Keratinocyte (primary cell): ENCODE measurements at regions not wholly inside any gene's neighbourhood (a gene's known extent, or its start where the extent isn't known, plus 50 kb on each side); places are given as distances from the start of the nearest gene placed in this dataset.

Source experiments
- EZH2 ChIP-seq: IDR thresholded peaks from one replicate; pipeline ENCODE4 v1.6.1; 2012; ENCODE audit warnings: inconsistent platforms, mild to moderate bottlenecking, low read length, moderate library complexity
- TF ChIP-seq, protein P1 (sequence below), 3 experiments: IDR thresholded peaks in 1 of 3; conservative IDR thresholded peaks in 1 of 3; optimal IDR thresholded peaks in 1 of 3; 2 replicates in 2 of 3; 3 replicates in 1 of 3; pipeline versions ENCODE3 to v1.5.1; 2011; ENCODE audit warnings: low read length in 3 of 3, mild to moderate bottlenecking in 3 of 3, moderate library complexity in 2 of 3, control low read depth in 1 of 3, inconsistent platforms in 1 of 3; ENCODE audit not compliant: insufficient read depth in 2 of 3; ENCODE audit errors: extremely low read depth in 1 of 3

GRCh38 chr3:1551741-1552140 lies 458.9 kb downstream of the CNTN6 start:
- TF ChIP-seq EZH2 = no peak
- TF ChIP-seq, protein P1, sequence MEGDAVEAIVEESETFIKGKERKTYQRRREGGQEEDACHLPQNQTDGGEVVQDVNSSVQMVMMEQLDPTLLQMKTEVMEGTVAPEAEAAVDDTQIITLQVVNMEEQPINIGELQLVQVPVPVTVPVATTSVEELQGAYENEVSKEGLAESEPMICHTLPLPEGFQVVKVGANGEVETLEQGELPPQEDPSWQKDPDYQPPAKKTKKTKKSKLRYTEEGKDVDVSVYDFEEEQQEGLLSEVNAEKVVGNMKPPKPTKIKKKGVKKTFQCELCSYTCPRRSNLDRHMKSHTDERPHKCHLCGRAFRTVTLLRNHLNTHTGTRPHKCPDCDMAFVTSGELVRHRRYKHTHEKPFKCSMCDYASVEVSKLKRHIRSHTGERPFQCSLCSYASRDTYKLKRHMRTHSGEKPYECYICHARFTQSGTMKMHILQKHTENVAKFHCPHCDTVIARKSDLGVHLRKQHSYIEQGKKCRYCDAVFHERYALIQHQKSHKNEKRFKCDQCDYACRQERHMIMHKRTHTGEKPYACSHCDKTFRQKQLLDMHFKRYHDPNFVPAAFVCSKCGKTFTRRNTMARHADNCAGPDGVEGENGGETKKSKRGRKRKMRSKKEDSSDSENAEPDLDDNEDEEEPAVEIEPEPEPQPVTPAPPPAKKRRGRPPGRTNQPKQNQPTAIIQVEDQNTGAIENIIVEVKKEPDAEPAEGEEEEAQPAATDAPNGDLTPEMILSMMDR (optimal IDR thresholded peaks at IDR 0.05 in 1 of 3, IDR thresholded peaks at IDR 0.05 in 1 of 3, conservative IDR thresholded peaks at IDR 0.05 in 1 of 3; ENCODE audit: extremely low read depth in 1 of 3, insufficient read depth in 2 of 3, low read length in 3 of 3) = no peak
